ENCODE measurements at regions not wholly inside any gene's neighbourhood (a gene's known extent, or its start where the extent isn't known, plus 50 kb on each side); places are given as distances from the start of the nearest gene placed in this dataset.

GRCh38 chr13:19070398-19070735, 111.3 kb downstream of the TUBA3C start:
- CTCF ChIA-PET, result no interaction called here

GRCh38 chr13:19069684-19070397, 111.8 kb downstream of the TUBA3C start:
- intact Hi-C loops (cut with micrococcal nuclease; ENCODE audit: unreplicated experiment), result no loop called here
- in situ Hi-C loops (cut with HindIII; ENCODE audit: low pct_unique_long_range_greater_than_20kb, low sequenced_read_pairs), result no loop called here
- no peaks in the 10 kb centered on the region for H3K4me1 ChIP-seq (ENCODE audit: control insufficient read depth, insufficient read depth, low read length)
- TF ChIP-seq TCF7L2 (IDR thresholded peaks at IDR 0.05; ENCODE audit: low read depth, low read length) (no peak), REST (IDR thresholded peaks at IDR 0.05; ENCODE audit: insufficient read depth in 1 of 2, low read depth in 2 of 2, low read length in 1 of 2) (no peak), CTCF (IDR thresholded peaks at IDR 0.05) (no peak), POLR2AphosphoS5 (IDR thresholded peaks at IDR 0.05; ENCODE audit: low read depth, low read length) (no peak)
- DNase-seq (ENCODE audit: low read depth, low spot score), result no peak
- no peaks in the 10 kb centered on the region for H3K36me3 ChIP-seq (ENCODE audit: control insufficient read depth, insufficient read depth, low read length)
- no peaks in the 10 kb centered on the region for H3K27me3 ChIP-seq (ENCODE audit: control insufficient read depth, insufficient read depth, low read length)
- POLR2A ChIA-PET, result no interaction called here
- BruUV-seq (replicated peaks), result no TSS peak
- CTCF ChIA-PET, result no interaction called here
- no peak overlapping the region for H3K4me3 ChIP-seq (ENCODE audit: low read depth in 2 of 2, low read length in 2 of 2)
- H3K27ac ChIP-seq (ENCODE audit: low read length), result no peak overlapping the region
- no peaks in the 10 kb centered on the region for H3K9me3 ChIP-seq (ENCODE audit: control insufficient read depth, insufficient read depth, low read depth, low read length)
- no peak for ATAC-seq

More at GRCh38 chr13:19070398-19070735, 111.3 kb downstream of the TUBA3C start:
- in situ Hi-C loops (cut with HindIII; ENCODE audit: low pct_unique_long_range_greater_than_20kb, low sequenced_read_pairs), result no loop called here
- Histone ChIP-seq H3K4me3 (ENCODE audit: low read depth in 2 of 2, low read length in 2 of 2) (no peak overlapping the region), H3K36me3 (ENCODE audit: control insufficient read depth, insufficient read depth, low read length) (no peaks in the 10 kb centered on the region), H3K4me1 (ENCODE audit: control insufficient read depth, insufficient read depth, low read length) (no peaks in the 10 kb centered on the region), H3K27ac (ENCODE audit: low read length) (no peak overlapping the region), H3K27me3 (ENCODE audit: control insufficient read depth, insufficient read depth, low read length) (no peaks in the 10 kb centered on the region), H3K9me3 (ENCODE audit: control insufficient read depth, insufficient read depth, low read depth, low read length) (no peaks in the 10 kb centered on the region)
- ATAC-seq, result no peak
- intact Hi-C loops (cut with micrococcal nuclease; ENCODE audit: unreplicated experiment), result no loop called here
- no peak for TF ChIP-seq POLR2AphosphoS5 (IDR thresholded peaks at IDR 0.05; ENCODE audit: low read depth, low read length)
- TF ChIP-seq SIN3A (IDR thresholded peaks at IDR 0.05; ENCODE audit: borderline replicate concordance, insufficient read depth, low read depth, low read length), result no peak
- no peak for TF ChIP-seq TCF7L2 (IDR thresholded peaks at IDR 0.05; ENCODE audit: low read depth, low read length)
- TF ChIP-seq CTCF (IDR thresholded peaks at IDR 0.05), result no peak
- no peak for TF ChIP-seq REST (IDR thresholded peaks at IDR 0.05; ENCODE audit: insufficient read depth in 1 of 2, low read depth in 2 of 2, low read length in 1 of 2)
- POLR2A ChIA-PET, result no interaction called here
- no peak for DNase-seq (ENCODE audit: low read depth, low spot score)
- no TSS peak for BruUV-seq (replicated peaks)
